Upper lobe of left lung (tissue), 6 donors: ENCODE measurements at regions not wholly inside any gene's neighbourhood (a gene's known extent, or its start where the extent isn't known, plus 50 kb on each side); places are given as distances from the start of the nearest gene placed in this dataset.

Experiments used
- ATAC-seq, 2 donors: fragments of 200-7000 bp; cut with Tn5 transposase; one replicate each; pipeline ENCODE4 v1.9.1; 2022; ENCODE audit warnings: mild to moderate bottlenecking in 2 of 2, moderate library complexity in 2 of 2; ENCODE audit not compliant: low FRiP score in 2 of 2
- DNase-seq, 2 donors: peaks; one replicate each; pipeline ENCODE4 v3.0.0-alpha.2; 2019 to 2020
- H3K27ac ChIP-seq, 4 donors: fragments of 200-600 bp; sonication (generic); one replicate each; pipeline ENCODE4 v1.5.1; 2016 to 2019
- H3K27me3 ChIP-seq, 4 donors: fragments of 200-600 bp; sonication (generic); one replicate each; pipeline ENCODE4 v1.5.1; 2017 to 2019
- H3K36me3 ChIP-seq, 4 donors: fragments of 200-600 bp; sonication (generic); one replicate each; pipeline ENCODE4 v1.5.1; 2016 to 2019
- H3K4me1 ChIP-seq, 4 donors: fragments of 200-600 bp; sonication (generic); one replicate each; pipeline ENCODE4 v1.5.1; 2018 to 2019
- H3K4me3 ChIP-seq, 4 donors: fragments of 200-600 bp; sonication (generic); one replicate each; pipeline ENCODE4 v1.5.1; 2017 to 2019; ENCODE audit warnings: mild to moderate bottlenecking in 2 of 4, moderate library complexity in 1 of 4
- H3K9me3 ChIP-seq, 4 donors: fragments of 200-600 bp; sonication (generic); one replicate each; pipeline ENCODE4 v1.5.1; 2018 to 2019
- EP300 ChIP-seq, 4 donors: sonication (generic); formaldehyde crosslinking; IDR thresholded peaks; one replicate each; pipeline ENCODE4 v1.5.1; 2017; ENCODE audit warnings: antibody characterized with exemption in 4 of 4, control low read depth in 2 of 4
- POLR2A ChIP-seq, 4 donors: fragments of 450-650 bp; IDR thresholded peaks; one replicate each; pipeline ENCODE4 v1.5.1; 2016 to 2017; ENCODE audit warnings: antibody characterized with exemption in 4 of 4, mild to moderate bottlenecking in 2 of 4
- POLR2AphosphoS5 ChIP-seq, 2 donors: sonication (generic); formaldehyde crosslinking; IDR thresholded peaks; one replicate each; pipeline ENCODE4 v1.5.1; 2017; ENCODE audit warnings: antibody characterized with exemption in 2 of 2
- WGBS, 2 donors: methylation state at CpG; one replicate each; pipeline ENCODE4 v1.1.5; 2017 to 2018; 5-methylcytosine and 5-hydroxymethylcytosine counted together
- TF ChIP-seq, protein P1 (sequence below), 6 experiments: fragments of 450-650 bp in 4 of 6; fragments of 200-600 bp in 2 of 6; sonication (generic) in 2 of 6; IDR thresholded peaks; one replicate each; pipeline ENCODE4 v1.5.1; 2016 to 2019; ENCODE audit warnings: antibody characterized with exemption in 6 of 6
- donor health status: DM: no; HTN: no; CAD: no; lungs with moderate emphysema.
- donor health status: DM: no; HTN: yes; CAD: no; lungs with severe emphysema.

DNA sequence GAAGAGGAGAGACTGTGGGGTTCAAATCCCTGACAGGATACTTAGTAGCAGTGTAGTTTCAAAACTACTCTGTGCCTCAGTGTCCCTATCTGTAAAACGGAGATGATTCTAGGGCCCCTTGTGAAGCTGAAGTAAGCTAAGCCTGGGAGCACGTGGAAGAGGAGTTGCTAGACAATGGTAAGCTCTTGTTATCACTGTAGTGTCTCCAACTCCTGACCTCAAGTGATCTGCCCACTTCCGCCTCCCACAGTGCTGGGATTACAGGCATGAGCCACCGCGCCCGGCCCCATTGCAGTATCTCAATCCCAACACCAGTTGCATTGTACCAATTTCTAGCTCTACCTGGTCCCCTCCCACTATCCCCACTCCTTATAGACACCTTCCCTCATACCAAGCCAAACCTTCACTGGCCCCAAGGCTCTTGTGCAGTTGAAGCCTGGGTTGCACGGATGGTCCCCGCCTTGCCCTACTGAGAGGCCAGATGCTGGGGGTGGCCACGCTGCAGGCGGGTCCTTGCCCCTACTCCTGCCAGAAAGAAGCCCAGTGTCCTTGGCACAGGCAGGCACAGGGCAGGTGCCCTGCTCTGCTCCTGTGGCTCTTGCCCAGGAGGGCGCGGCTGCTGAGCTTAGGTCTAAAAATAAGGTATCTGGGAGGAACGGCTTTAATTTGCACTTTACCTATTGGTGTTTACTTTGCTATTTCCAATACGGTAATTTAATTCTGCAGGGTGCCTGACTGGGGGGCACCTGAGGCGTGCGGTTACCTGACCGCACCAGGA, 118.1 kb downstream of the VEGFA start:
- 84 to 88% methylated on average over 17 of the region's 17 CpGs for whole genome bisulfite sequencing, 2 donors
- H3K4me1 ChIP-seq, result no peaks in the 10 kb centered on the region
- no peak overlapping the region for H3K27ac ChIP-seq
- TF ChIP-seq EP300 (IDR thresholded peaks at IDR 0.05) (no peak), POLR2A (IDR thresholded peaks at IDR 0.05) (no peak), POLR2AphosphoS5 (IDR thresholded peaks at IDR 0.05) (no peak)
- TF ChIP-seq, protein P1, sequence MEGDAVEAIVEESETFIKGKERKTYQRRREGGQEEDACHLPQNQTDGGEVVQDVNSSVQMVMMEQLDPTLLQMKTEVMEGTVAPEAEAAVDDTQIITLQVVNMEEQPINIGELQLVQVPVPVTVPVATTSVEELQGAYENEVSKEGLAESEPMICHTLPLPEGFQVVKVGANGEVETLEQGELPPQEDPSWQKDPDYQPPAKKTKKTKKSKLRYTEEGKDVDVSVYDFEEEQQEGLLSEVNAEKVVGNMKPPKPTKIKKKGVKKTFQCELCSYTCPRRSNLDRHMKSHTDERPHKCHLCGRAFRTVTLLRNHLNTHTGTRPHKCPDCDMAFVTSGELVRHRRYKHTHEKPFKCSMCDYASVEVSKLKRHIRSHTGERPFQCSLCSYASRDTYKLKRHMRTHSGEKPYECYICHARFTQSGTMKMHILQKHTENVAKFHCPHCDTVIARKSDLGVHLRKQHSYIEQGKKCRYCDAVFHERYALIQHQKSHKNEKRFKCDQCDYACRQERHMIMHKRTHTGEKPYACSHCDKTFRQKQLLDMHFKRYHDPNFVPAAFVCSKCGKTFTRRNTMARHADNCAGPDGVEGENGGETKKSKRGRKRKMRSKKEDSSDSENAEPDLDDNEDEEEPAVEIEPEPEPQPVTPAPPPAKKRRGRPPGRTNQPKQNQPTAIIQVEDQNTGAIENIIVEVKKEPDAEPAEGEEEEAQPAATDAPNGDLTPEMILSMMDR (IDR thresholded peaks at IDR 0.05), result no peak
- DNase-seq (no peak), ATAC-seq (no peak)
- no peak overlapping the region for H3K4me3 ChIP-seq
- no peaks in the 10 kb centered on the region for H3K27me3 ChIP-seq
- H3K9me3 ChIP-seq, result no peaks in the 10 kb centered on the region
- no peaks in the 10 kb centered on the region for H3K36me3 ChIP-seq

DNA sequence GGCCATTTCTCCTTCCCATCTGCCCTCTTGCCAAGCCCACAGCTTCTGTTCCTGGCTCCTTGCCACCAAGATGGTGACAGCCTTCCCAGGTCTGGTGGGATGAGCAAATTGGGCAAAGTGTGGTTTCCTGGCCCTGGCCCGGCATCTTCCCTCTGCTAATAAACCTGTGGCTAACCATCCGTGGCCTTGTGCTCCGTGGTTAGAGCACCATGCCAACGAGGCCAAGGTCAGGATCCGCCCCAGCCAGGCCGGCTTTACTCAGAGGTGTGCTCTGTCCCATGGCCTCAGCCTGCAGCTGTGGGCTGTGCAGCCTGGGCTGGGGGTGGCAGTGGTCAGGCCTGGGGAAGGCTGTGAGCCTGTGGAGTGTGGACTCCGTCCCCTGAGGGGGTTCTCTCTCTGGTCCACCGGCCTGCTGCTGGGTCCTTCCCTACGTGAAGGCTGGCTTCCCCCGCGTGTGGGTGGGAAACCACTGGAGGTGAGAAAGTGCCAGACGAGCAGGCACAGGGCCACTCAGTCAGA, 117.4 kb downstream of the VEGFA start:
- H3K27ac ChIP-seq, result no peak overlapping the region
- WGBS, 2 donors, result 59 to 69% methylated on average over 7 to 10 of the region's 12 CpGs
- no peaks in the 10 kb centered on the region for H3K4me1 ChIP-seq
- TF ChIP-seq POLR2AphosphoS5 (IDR thresholded peaks at IDR 0.05), result no peak
- TF ChIP-seq POLR2A (IDR thresholded peaks at IDR 0.05), result no peak
- TF ChIP-seq, protein P1 (IDR thresholded peaks at IDR 0.05), result no peak
- TF ChIP-seq EP300 (IDR thresholded peaks at IDR 0.05), result no peak
- DNase-seq (no peak), ATAC-seq (peak in 1 of 2 donors; percentile 19)
- no peaks in the 10 kb centered on the region for H3K9me3 ChIP-seq
- no peaks in the 10 kb centered on the region for H3K36me3 ChIP-seq
- no peaks in the 10 kb centered on the region for H3K27me3 ChIP-seq
- H3K4me3 ChIP-seq, result no peak overlapping the region

DNA sequence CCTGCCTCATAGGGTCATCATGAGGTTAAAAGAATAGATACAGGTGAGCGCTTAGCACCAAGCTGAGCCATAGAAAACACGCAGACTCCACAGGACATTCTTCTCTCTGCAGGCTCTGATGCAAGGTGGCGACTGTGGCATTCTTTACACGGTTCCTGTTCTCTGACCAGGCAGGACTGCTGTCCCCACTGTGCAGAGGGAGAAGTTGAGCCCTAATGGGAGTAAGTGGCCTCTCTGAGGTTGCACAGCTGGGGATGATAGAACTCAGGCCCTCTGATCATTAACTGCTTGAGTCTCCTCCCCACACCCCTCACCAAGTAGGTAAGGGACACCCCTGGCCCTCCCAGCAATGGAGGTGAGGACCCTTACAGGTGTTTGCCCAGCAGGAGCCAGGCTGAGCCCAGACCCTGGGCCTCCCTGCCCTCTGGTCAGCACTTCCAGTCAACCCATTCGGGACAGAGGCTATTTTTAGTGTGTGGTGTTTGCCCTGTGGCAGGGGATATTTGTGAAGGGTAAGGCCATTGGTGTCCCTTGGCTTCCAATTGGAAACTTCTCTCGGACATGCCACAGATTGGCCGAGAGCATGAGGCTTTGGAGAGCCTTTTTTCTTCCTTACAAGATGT, 116.8 kb downstream of the VEGFA start:
- ATAC-seq (no peak), DNase-seq (no peak)
- Histone ChIP-seq H3K27me3 (no peaks in the 10 kb centered on the region), H3K27ac (no peak overlapping the region), H3K36me3 (no peaks in the 10 kb centered on the region), H3K9me3 (no peaks in the 10 kb centered on the region), H3K4me1 (no peaks in the 10 kb centered on the region), H3K4me3 (no peak overlapping the region)
- TF ChIP-seq, protein P1 (IDR thresholded peaks at IDR 0.05), result no peak
- TF ChIP-seq EP300 (IDR thresholded peaks at IDR 0.05), result no peak
- TF ChIP-seq POLR2A (IDR thresholded peaks at IDR 0.05), result no peak
- TF ChIP-seq POLR2AphosphoS5 (IDR thresholded peaks at IDR 0.05), result no peak
- 76 to 84% methylated on average over 7 of the region's 7 CpGs for WGBS, 2 donors

DNA sequence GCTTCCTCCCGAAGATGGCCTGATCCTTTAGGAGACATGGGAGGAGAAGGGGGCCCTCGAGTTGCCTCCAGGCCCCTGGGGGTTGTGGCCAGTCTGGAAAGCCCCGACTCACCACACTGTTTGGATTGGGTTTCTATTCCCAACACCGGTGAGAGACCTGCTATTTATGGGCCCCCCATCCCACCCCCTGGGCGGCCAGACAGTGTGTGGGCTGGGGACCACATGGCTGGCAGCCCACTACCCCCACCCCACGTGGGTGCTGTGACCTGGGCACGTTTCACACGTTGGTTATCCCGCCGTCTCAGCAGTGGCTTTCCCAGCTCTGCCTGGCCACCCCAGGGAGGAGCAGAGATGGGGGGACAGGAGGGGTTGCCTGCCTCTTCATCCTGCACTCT, 116.1 kb downstream of the VEGFA start:
- Histone ChIP-seq H3K4me1 (no peaks in the 10 kb centered on the region), H3K27ac (no peak overlapping the region), H3K4me3 (no peak overlapping the region), H3K9me3 (no peaks in the 10 kb centered on the region), H3K27me3 (no peaks in the 10 kb centered on the region), H3K36me3 (no peaks in the 10 kb centered on the region)
- TF ChIP-seq EP300 (IDR thresholded peaks at IDR 0.05) (no peak), POLR2AphosphoS5 (IDR thresholded peaks at IDR 0.05) (no peak), POLR2A (IDR thresholded peaks at IDR 0.05) (no peak)
- TF ChIP-seq, protein P1 (IDR thresholded peaks at IDR 0.05), result no peak
- DNase-seq (no peak), ATAC-seq (no peak)
- WGBS, 2 donors, result 77 to 81% methylated on average over 4 to 10 of the region's 10 CpGs
